Activated CD8-positive, alpha-beta memory T cell treated with anti-CD3 and anti-CD28 coated beads, Interleukin-2, amount 50 U/mL, for 48 hours (primary cell): ENCODE measurements at regions not wholly inside any gene's neighbourhood (a gene's known extent, or its start where the extent isn't known, plus 50 kb on each side); places are given as distances from the start of the nearest gene placed in this dataset.
"Not testable (repeated sequence)": the region's sequence is repeated elsewhere in the genome, so short reads cannot be mapped to it uniquely, and the experiment has no call there.

Source experiments
- DNase-seq: peaks from one replicate; pipeline ENCODE4 v3.0.0-alpha.2; 2020

GRCh38 chr18:43826215-43826614, 548.9 kb upstream of the SYT4 start:
- no peak for DNase-seq

- DNase-seq, result no peak
These were observed 550.0 kb upstream of the SYT4 start for GRCh38 chr18:43827311-43827710.

- DNase-seq, result no peak
These were observed 553.0 kb upstream of the SYT4 start for GRCh38 chr18:43830303-43830702.

- no peak for DNase-seq
These were observed 553.7 kb upstream of the SYT4 start for GRCh38 chr18:43830947-43831346.

GRCh38 chr18:43846299-43846698, 569.0 kb upstream of the SYT4 start:
- no peak for DNase-seq

- no peak for DNase-seq
These were observed 570.1 kb upstream of the SYT4 start for GRCh38 chr18:43847164-43848091.

GRCh38 chr18:43849831-43850230, 572.5 kb upstream of the SYT4 start:
- not testable (repeated sequence) for DNase-seq

- DNase-seq, result no peak
These were observed 578.1 kb upstream of the SYT4 start for GRCh38 chr18:43855376-43855775.

GRCh38 chr18:43863180-43863579, 585.9 kb upstream of the SYT4 start:
- DNase-seq, result no peak

- DNase-seq, result no peak
These were observed 589.4 kb upstream of the SYT4 start for GRCh38 chr18:43866696-43867095.

GRCh38 chr18:43868497-43868995, 591.3 kb upstream of the SYT4 start:
- DNase-seq, result no peak

GRCh38 chr18:43869451-43870008, 592.2 kb upstream of the SYT4 start:
- DNase-seq, result no peak

- no peak for DNase-seq
These were observed 593.3 kb upstream of the SYT4 start for GRCh38 chr18:43870626-43871025.

- no peak for DNase-seq
These were observed 598.2 kb upstream of the SYT4 start for GRCh38 chr18:43875511-43875910.

GRCh38 chr18:43876286-43876685, 599.0 kb upstream of the SYT4 start:
- no peak for DNase-seq

GRCh38 chr18:43876748-43877147, 599.5 kb upstream of the SYT4 start:
- DNase-seq, result no peak

GRCh38 chr18:43877616-43878321, 600.5 kb upstream of the SYT4 start:
- no peak for DNase-seq

- DNase-seq, result no peak
These were observed 602.1 kb upstream of the SYT4 start for GRCh38 chr18:43879415-43879814.

GRCh38 chr18:43882358-43883055, 605.2 kb upstream of the SYT4 start:
- no peak for DNase-seq

GRCh38 chr18:43883886-43884285, 606.6 kb upstream of the SYT4 start:
- DNase-seq, result no peak

- DNase-seq, result no peak
These were observed 609.1 kb upstream of the SYT4 start for GRCh38 chr18:43886341-43886740.

GRCh38 chr18:43887491-43887890, 610.2 kb upstream of the SYT4 start:
- no peak for DNase-seq

GRCh38 chr18:43888598-43888997, 611.3 kb upstream of the SYT4 start:
- no peak for DNase-seq
